Calu3 (cell line): ENCODE measurements at regions not wholly inside any gene's neighbourhood (a gene's known extent, or its start where the extent isn't known, plus 50 kb on each side); places are given as distances from the start of the nearest gene placed in this dataset.

Experiments
- BruUV-seq: library from RNA; stranded (reverse); fragments of 400-500 nt; replicated peaks from 2 replicates; lab custom pipeline; 2021; lab: Mats Ljungman, UMichigan
- CTCF ChIA-PET: fragments of 300-600 bp; sonication (Branson Sonifier 250); formaldehyde crosslinking; loops from one replicate; lab custom pipeline; 2022; ENCODE audit warnings: antibody characterized with exemption; lab: Charles Lee
- DNase-seq: peaks from one replicate; pipeline ENCODE4 v3.0.0; 2022
- H3K27ac Mint-ChIP-seq: one replicate; pipeline ENCODE4 v1.8.0; 2022; ENCODE audit warnings: mixed read lengths; ENCODE audit not compliant: unreplicated experiment
- H3K27me3 Mint-ChIP-seq: one replicate; pipeline ENCODE4 v1.8.0; 2022; ENCODE audit warnings: mixed read lengths; ENCODE audit not compliant: unreplicated experiment
- H3K36me3 Mint-ChIP-seq: one replicate; pipeline ENCODE4 v1.8.0; 2022; ENCODE audit warnings: mild to moderate bottlenecking, moderate library complexity, mixed read lengths; ENCODE audit not compliant: insufficient read depth, unreplicated experiment
- H3K4me1 Mint-ChIP-seq: one replicate; pipeline ENCODE4 v1.8.0; 2022; ENCODE audit warnings: mild to moderate bottlenecking, low read depth, mixed read lengths; ENCODE audit not compliant: unreplicated experiment
- H3K4me3 Mint-ChIP-seq: one replicate; pipeline ENCODE4 v1.8.0; 2022; ENCODE audit warnings: mild to moderate bottlenecking, low read depth, moderate library complexity, mixed read lengths; ENCODE audit not compliant: unreplicated experiment
- H3K9me3 Mint-ChIP-seq: one replicate; pipeline ENCODE4 v1.8.0; 2022; ENCODE audit warnings: low read depth, mixed read lengths; ENCODE audit not compliant: unreplicated experiment
- intact Hi-C: fragments of 100-400 bp; cut with micrococcal nuclease; formaldehyde crosslinking; loops from one replicate; pipeline ENCODE4 v1.10.0; 2022; ENCODE audit not compliant: unreplicated experiment
- TF ChIP-seq, protein P1 (sequence below): fragments of 200-600 bp; IDR thresholded peaks from one replicate; pipeline ENCODE4 v1.8.0; 2022; ENCODE audit warnings: antibody characterized with exemption; ENCODE audit not compliant: unreplicated experiment

DNA sequence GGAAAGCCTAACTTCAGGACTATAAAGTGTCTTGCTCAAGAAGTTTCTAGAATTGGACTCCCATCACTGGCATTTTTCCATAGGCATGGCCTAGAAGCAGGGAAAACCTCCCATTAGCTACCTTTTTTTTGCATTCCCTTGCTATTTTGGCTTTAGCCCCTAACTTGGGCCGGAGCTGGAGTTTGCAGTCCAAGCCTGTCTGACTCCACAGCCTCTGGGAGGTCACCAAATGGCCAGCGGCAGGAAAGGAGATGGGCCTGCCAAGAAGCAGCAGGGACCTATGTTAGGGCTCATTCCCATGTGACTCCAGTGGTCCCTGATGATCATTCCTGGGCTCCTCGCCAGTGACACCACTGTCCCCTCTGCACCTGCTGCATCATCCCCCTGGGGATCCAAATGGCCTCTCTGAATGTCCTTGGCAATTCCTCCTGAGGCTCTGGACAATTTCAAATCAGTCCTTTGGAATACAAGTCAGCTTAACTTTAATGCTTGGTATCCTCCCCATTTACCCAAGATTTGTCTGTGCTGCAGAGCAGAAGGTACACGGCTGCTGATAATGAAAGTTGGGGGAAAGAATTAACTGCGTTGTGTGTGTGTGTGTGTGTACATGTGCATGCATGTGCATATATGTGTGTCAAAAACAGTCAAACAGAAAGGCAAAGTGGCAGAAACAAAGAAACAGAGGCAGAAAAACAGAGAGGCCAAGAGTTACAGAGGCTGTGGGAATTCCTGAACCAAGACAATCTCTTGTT is 69.8 kb upstream of the SERP2 start:
- H3K36me3 Mint-ChIP-seq = peaks cover 4% of the 10 kb centered on the region
- TF ChIP-seq, protein P1, sequence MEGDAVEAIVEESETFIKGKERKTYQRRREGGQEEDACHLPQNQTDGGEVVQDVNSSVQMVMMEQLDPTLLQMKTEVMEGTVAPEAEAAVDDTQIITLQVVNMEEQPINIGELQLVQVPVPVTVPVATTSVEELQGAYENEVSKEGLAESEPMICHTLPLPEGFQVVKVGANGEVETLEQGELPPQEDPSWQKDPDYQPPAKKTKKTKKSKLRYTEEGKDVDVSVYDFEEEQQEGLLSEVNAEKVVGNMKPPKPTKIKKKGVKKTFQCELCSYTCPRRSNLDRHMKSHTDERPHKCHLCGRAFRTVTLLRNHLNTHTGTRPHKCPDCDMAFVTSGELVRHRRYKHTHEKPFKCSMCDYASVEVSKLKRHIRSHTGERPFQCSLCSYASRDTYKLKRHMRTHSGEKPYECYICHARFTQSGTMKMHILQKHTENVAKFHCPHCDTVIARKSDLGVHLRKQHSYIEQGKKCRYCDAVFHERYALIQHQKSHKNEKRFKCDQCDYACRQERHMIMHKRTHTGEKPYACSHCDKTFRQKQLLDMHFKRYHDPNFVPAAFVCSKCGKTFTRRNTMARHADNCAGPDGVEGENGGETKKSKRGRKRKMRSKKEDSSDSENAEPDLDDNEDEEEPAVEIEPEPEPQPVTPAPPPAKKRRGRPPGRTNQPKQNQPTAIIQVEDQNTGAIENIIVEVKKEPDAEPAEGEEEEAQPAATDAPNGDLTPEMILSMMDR = no peak
- intact Hi-C loops = no loop called here
- H3K27ac Mint-ChIP-seq = no peak overlapping the region
- no peak overlapping the region for H3K4me3 Mint-ChIP-seq
- no TSS peak for BruUV-seq
- CTCF ChIA-PET = interaction anchor here (0.5 kb wide), 1 partner anchor 162 kb away, joined by 3 read pairs; no protein-coding TSS in a partner anchor
- no peak for DNase-seq
- H3K9me3 Mint-ChIP-seq = peaks cover 4% of the 10 kb centered on the region
- H3K4me1 Mint-ChIP-seq = peaks cover 62% of the 10 kb centered on the region
- no peaks in the 10 kb centered on the region for H3K27me3 Mint-ChIP-seq

- BruUV-seq = no TSS peak
- CTCF ChIA-PET = no interaction called here
- H3K9me3 Mint-ChIP-seq = peaks cover 4% of the 10 kb centered on the region
These were observed 69.2 kb upstream of the SERP2 start for GRCh38 chr13:44304433-44304725.

DNA sequence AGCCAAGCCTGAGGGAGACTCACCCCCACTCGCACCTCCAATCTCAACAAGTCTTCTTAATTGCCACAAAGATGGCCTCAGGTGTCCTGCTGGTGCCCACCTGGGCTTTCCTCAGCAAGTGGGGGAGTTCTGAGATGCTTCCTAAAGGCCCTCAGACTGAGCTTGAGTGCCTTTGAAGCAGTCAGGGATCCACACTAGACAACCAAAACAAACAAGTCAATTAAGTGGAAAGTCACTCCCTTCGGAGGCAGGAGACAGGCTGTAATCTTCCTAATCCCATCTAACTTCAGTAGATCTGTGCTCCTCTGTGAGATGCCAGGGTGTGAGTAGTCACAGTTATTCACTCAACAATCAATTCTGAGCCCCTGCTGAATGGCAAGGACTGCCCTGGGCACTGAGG is 68.3 kb upstream of the SERP2 start:
- H3K4me1 Mint-ChIP-seq = peaks cover 48% of the 10 kb centered on the region
- no peak overlapping the region for H3K4me3 Mint-ChIP-seq
- H3K27me3 Mint-ChIP-seq = no peaks in the 10 kb centered on the region
- no peak for DNase-seq
- no peak overlapping the region for H3K27ac Mint-ChIP-seq
- peaks cover 4% of the 10 kb centered on the region for H3K9me3 Mint-ChIP-seq
- no TSS peak for BruUV-seq
- intact Hi-C loops = no loop called here
- H3K36me3 Mint-ChIP-seq = peaks cover 4% of the 10 kb centered on the region
- TF ChIP-seq, protein P1 = no peak
- CTCF ChIA-PET = no interaction called here

More at GRCh38 chr13:44304433-44304725, 69.2 kb upstream of the SERP2 start:
- H3K36me3 Mint-ChIP-seq = peaks cover 4% of the 10 kb centered on the region
- no peak overlapping the region for H3K4me3 Mint-ChIP-seq
- H3K27ac Mint-ChIP-seq = no peak overlapping the region
- TF ChIP-seq, protein P1 = no peak
- peaks cover 57% of the 10 kb centered on the region for H3K4me1 Mint-ChIP-seq
- intact Hi-C loops = no loop called here
- no peak for DNase-seq
- no peaks in the 10 kb centered on the region for H3K27me3 Mint-ChIP-seq

DNA sequence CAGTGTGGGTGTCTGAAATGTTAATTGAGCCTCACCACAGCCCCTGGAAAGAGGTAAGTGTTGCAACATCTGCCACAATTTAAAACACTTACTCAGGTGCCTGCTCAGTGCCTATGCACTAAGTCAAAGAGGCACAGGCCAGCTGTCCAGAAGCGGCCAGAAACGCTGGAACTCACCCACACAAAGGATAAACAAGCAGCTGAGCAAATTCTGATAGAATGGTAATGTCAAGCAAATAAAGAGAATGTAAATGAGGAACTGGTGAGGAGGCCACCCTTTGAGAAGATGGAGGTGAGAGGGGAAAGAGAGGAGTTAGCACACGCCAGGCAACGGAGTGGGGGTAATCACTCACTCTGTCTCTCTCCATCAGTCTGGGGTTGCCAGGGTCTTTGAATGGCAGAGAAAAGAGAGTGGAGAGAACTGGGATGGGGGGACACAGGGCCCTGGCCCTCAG is 67.7 kb upstream of the SERP2 start:
- peak overlapping the region; percentile 73 for H3K27ac Mint-ChIP-seq
- CTCF ChIA-PET = interaction anchor here (1.0 kb wide), 1 partner anchor 131 kb away, joined by 4 read pairs; no protein-coding TSS in a partner anchor
- TF ChIP-seq, protein P1 = no peak
- H3K4me1 Mint-ChIP-seq = peaks cover 44% of the 10 kb centered on the region
- H3K9me3 Mint-ChIP-seq = peaks cover 4% of the 10 kb centered on the region
- H3K36me3 Mint-ChIP-seq = peaks cover 4% of the 10 kb centered on the region
- no peak for DNase-seq
- intact Hi-C loops = no loop called here
- H3K4me3 Mint-ChIP-seq = peak overlapping the region; percentile 5
- no TSS peak for BruUV-seq
- no peaks in the 10 kb centered on the region for H3K27me3 Mint-ChIP-seq
